SHP77 treated with DMSO at 0.1 percent for 48 hours (cell line): ENCODE measurements at regions not wholly inside any gene's neighbourhood (a gene's known extent, or its start where the extent isn't known, plus 50 kb on each side); places are given as distances from the start of the nearest gene placed in this dataset.

Experiments
- DNase-seq: peaks from one replicate; lab custom pipeline; 2025; lab: John Stamatoyannopoulos, UW

- no peak for DNase-seq
These were observed 816.9 kb upstream of the LUZP2 start for GRCh38 chr11:23679981-23680380.

- DNase-seq: no peak
These were observed 816.2 kb upstream of the LUZP2 start for GRCh38 chr11:23680488-23681230.

GRCh38 chr11:23684701-23685100 lies 812.2 kb upstream of the LUZP2 start:
- DNase-seq: no peak

- DNase-seq: no peak
These were observed 808.9 kb upstream of the LUZP2 start for GRCh38 chr11:23687991-23688390.

- no peak for DNase-seq
These were observed 808.4 kb upstream of the LUZP2 start for GRCh38 chr11:23688411-23688810.

GRCh38 chr11:23688835-23689234 lies 808.0 kb upstream of the LUZP2 start:
- DNase-seq: no peak

- no peak for DNase-seq
These were observed 800.0 kb upstream of the LUZP2 start for GRCh38 chr11:23696688-23697415.

GRCh38 chr11:23704183-23704582 lies 792.7 kb upstream of the LUZP2 start:
- no peak for DNase-seq

GRCh38 chr11:23711981-23712380 lies 784.9 kb upstream of the LUZP2 start:
- no peak for DNase-seq

- no peak for DNase-seq
These were observed 777.8 kb upstream of the LUZP2 start for GRCh38 chr11:23719016-23719415.

- DNase-seq: no peak
These were observed 773.0 kb upstream of the LUZP2 start for GRCh38 chr11:23723861-23724260.

GRCh38 chr11:23725752-23726151 lies 771.1 kb upstream of the LUZP2 start:
- DNase-seq: no peak

GRCh38 chr11:23727387-23727786 lies 769.5 kb upstream of the LUZP2 start:
- no peak for DNase-seq

- DNase-seq: no peak
These were observed 769.1 kb upstream of the LUZP2 start for GRCh38 chr11:23727794-23728193.

- no peak for DNase-seq
These were observed 767.8 kb upstream of the LUZP2 start for GRCh38 chr11:23729088-23729487.

- no peak for DNase-seq
These were observed 766.4 kb upstream of the LUZP2 start for GRCh38 chr11:23730307-23730998.

GRCh38 chr11:23732026-23732425 lies 764.8 kb upstream of the LUZP2 start:
- DNase-seq: no peak

GRCh38 chr11:23746896-23747295 lies 750.0 kb upstream of the LUZP2 start:
- DNase-seq: no peak

- no peak for DNase-seq
These were observed 747.0 kb upstream of the LUZP2 start for GRCh38 chr11:23749762-23750430.

- DNase-seq: no peak
These were observed 745.6 kb upstream of the LUZP2 start for GRCh38 chr11:23751280-23751679.

- no peak for DNase-seq
These were observed 741.8 kb upstream of the LUZP2 start for GRCh38 chr11:23755076-23755475.

- DNase-seq: no peak
These were observed 741.1 kb upstream of the LUZP2 start for GRCh38 chr11:23755769-23756168.
